GM18870 (cell line): ENCODE measurements at regions not wholly inside any gene's neighbourhood (a gene's known extent, or its start where the extent isn't known, plus 50 kb on each side); places are given as distances from the start of the nearest gene placed in this dataset.

ENCODE experiments used
- ATAC-seq: cut with Tn5 transposase; IDR thresholded peaks from one replicate; pipeline ENCODE4 v1.9.1; 2021; ENCODE audit warnings: moderate library complexity; ENCODE audit not compliant: unreplicated experiment

- ATAC-seq, result no peak
Observed at GRCh38 chr3:70899816-70900215, 587.4 kb upstream of the MDFIC2 start.

GRCh38 chr3:70890020-70890394 lies 577.6 kb upstream of the MDFIC2 start:
- ATAC-seq, result no peak

GRCh38 chr3:70889162-70890019 lies 577.0 kb upstream of the MDFIC2 start:
- ATAC-seq, result no peak

GRCh38 chr3:70885636-70886035 lies 573.2 kb upstream of the MDFIC2 start:
- no peak for ATAC-seq

GRCh38 chr3:70882104-70882503 lies 569.7 kb upstream of the MDFIC2 start:
- ATAC-seq, result no peak

- ATAC-seq, result no peak
Observed at GRCh38 chr3:70880421-70880820, 568.0 kb upstream of the MDFIC2 start.

GRCh38 chr3:70876154-70876553 lies 563.7 kb upstream of the MDFIC2 start:
- ATAC-seq, result no peak

GRCh38 chr3:70874196-70874595 lies 561.8 kb upstream of the MDFIC2 start:
- ATAC-seq, result no peak

- no peak for ATAC-seq
Observed at GRCh38 chr3:70873686-70874085, 561.2 kb upstream of the MDFIC2 start.

GRCh38 chr3:70871909-70872656 lies 559.6 kb upstream of the MDFIC2 start:
- no peak for ATAC-seq

- ATAC-seq, result no peak
Observed at GRCh38 chr3:70870576-70870975, 558.1 kb upstream of the MDFIC2 start.

- no peak for ATAC-seq
Observed at GRCh38 chr3:70868561-70868960, 556.1 kb upstream of the MDFIC2 start.

GRCh38 chr3:70863049-70863448 lies 550.6 kb upstream of the MDFIC2 start:
- no peak for ATAC-seq

GRCh38 chr3:70861855-70862254 lies 549.4 kb upstream of the MDFIC2 start:
- ATAC-seq, result no peak

GRCh38 chr3:70861234-70861633 lies 548.8 kb upstream of the MDFIC2 start:
- ATAC-seq, result no peak

- ATAC-seq, result no peak
Observed at GRCh38 chr3:70857916-70858315, 545.5 kb upstream of the MDFIC2 start.

- peak; percentile 55 for ATAC-seq
Observed at GRCh38 chr3:70856414-70857162, 544.1 kb upstream of the MDFIC2 start.

GRCh38 chr3:70855149-70855548 lies 542.7 kb upstream of the MDFIC2 start:
- no peak for ATAC-seq

- no peak for ATAC-seq
Observed at GRCh38 chr3:70854108-70854507, 541.7 kb upstream of the MDFIC2 start.

GRCh38 chr3:70853161-70853944 lies 540.9 kb upstream of the MDFIC2 start:
- no peak for ATAC-seq
